Prostate gland (tissue), 2 donors: ENCODE measurements at regions not wholly inside any gene's neighbourhood (a gene's known extent, or its start where the extent isn't known, plus 50 kb on each side); places are given as distances from the start of the nearest gene placed in this dataset.

Experiments
- DNase-seq: peaks from one replicate; pipeline ENCODE4 v3.0.0-alpha.2; 2019; ENCODE audit warnings: low spot score
- H3K27ac ChIP-seq, 2 donors: fragments of 200-600 bp; sonication (generic); 2 replicates each; pipeline ENCODE4 v1.5.1; 2017 to 2019
- H3K27me3 ChIP-seq: fragments of 200-600 bp; sonication (generic); replicated peaks from 2 replicates; pipeline ENCODE4 v1.5.1; 2019; ENCODE audit not compliant: insufficient read depth
- H3K36me3 ChIP-seq, 2 donors: fragments of 200-600 bp; sonication (generic); 1 replicate in 1 of 2; 2 replicates in 1 of 2; pipeline versions ENCODE4 v1.5.1 to v1.8.1; 2017 to 2019
- H3K4me1 ChIP-seq: fragments of 200-600 bp; sonication (generic); replicated peaks from 2 replicates; pipeline ENCODE4 v1.5.1; 2019
- H3K4me3 ChIP-seq, 2 donors: fragments of 200-600 bp; sonication (generic); 2 replicates each; pipeline ENCODE4 v1.5.1; 2017 to 2019
- H3K9me3 ChIP-seq: fragments of 200-600 bp; sonication (generic); 2 replicates; pipeline ENCODE4 v1.5.1; 2017
- CTCF ChIP-seq, 4 experiments: fragments of 200-600 bp in 2 of 4; fragments of 450-650 bp in 2 of 4; sonication (generic) in 2 of 4; IDR thresholded peaks; 1 replicate in 3 of 4; 2 replicates in 1 of 4; pipeline ENCODE4 v1.5.1; 2016 to 2019; ENCODE audit warnings: antibody characterized with exemption in 4 of 4, mild to moderate bottlenecking in 2 of 4, moderate library complexity in 2 of 4
- POLR2A ChIP-seq: fragments of 450-650 bp; IDR thresholded peaks from one replicate; pipeline ENCODE4 v1.6.1; 2016; ENCODE audit warnings: antibody characterized with exemption, mild to moderate bottlenecking
- POLR2AphosphoS5 ChIP-seq: sonication (generic); formaldehyde crosslinking; IDR thresholded peaks from one replicate; pipeline ENCODE4 v1.6.1; 2017; ENCODE audit warnings: antibody characterized with exemption
- WGBS: methylation state at CpG from one replicate; pipeline ENCODE4 v1.1.5; 2018; 5-methylcytosine and 5-hydroxymethylcytosine counted together
- intact Hi-C: fragments of 100-400 bp; cut with DNase I; formaldehyde crosslinking; loops from one replicate; pipeline ENCODE4 v1.14.2; 2022

GRCh38 chr9:135249711-135250110 lies 162.2 kb downstream of the OLFM1 start:
- no peak for DNase-seq
- Histone ChIP-seq H3K4me1 (no peaks in the 10 kb centered on the region), H3K27me3 (no peaks in the 10 kb centered on the region), H3K36me3 (no peaks in the 10 kb centered on the region), H3K4me3 (no peak overlapping the region), H3K27ac (no peak overlapping the region), H3K9me3 (no peaks in the 10 kb centered on the region)
- intact Hi-C loops: no loop called here
- 96% methylated on average over 8 of the region's 8 CpGs for WGBS
- TF ChIP-seq CTCF (IDR thresholded peaks at IDR 0.05) (no peak), POLR2A (no peak), POLR2AphosphoS5 (no peak)

- 91% methylated on average over 6 of the region's 6 CpGs for WGBS
- H3K27me3 ChIP-seq: no peaks in the 10 kb centered on the region
These were observed 163.9 kb downstream of the OLFM1 start for GRCh38 chr9:135251331-135251761.

GRCh38 chr9:135251996-135252760 lies 164.7 kb downstream of the OLFM1 start:
- DNase-seq: no peak
- intact Hi-C loops: no loop called here
- WGBS: 92% methylated on average over 30 of the region's 30 CpGs
- Histone ChIP-seq H3K36me3 (no peaks in the 10 kb centered on the region), H3K9me3 (no peaks in the 10 kb centered on the region), H3K4me3 (no peak overlapping the region), H3K27ac (no peak overlapping the region), H3K4me1 (no peaks in the 10 kb centered on the region), H3K27me3 (no peaks in the 10 kb centered on the region)
- TF ChIP-seq CTCF (IDR thresholded peaks at IDR 0.05) (no peak), POLR2A (no peak), POLR2AphosphoS5 (no peak)

More at GRCh38 chr9:135251331-135251761, 163.9 kb downstream of the OLFM1 start:
- Histone ChIP-seq H3K9me3 (no peaks in the 10 kb centered on the region), H3K36me3 (no peaks in the 10 kb centered on the region), H3K27ac (no peak overlapping the region), H3K4me1 (no peaks in the 10 kb centered on the region), H3K4me3 (no peak overlapping the region)
- intact Hi-C loops: no loop called here
- TF ChIP-seq POLR2AphosphoS5 (no peak), CTCF (IDR thresholded peaks at IDR 0.05) (no peak), POLR2A (no peak)
- DNase-seq: no peak

- H3K27me3 ChIP-seq: no peaks in the 10 kb centered on the region
- no peak for TF ChIP-seq POLR2A
- no peaks in the 10 kb centered on the region for H3K4me1 ChIP-seq
- H3K9me3 ChIP-seq: no peaks in the 10 kb centered on the region
- DNase-seq: no peak
- H3K36me3 ChIP-seq: no peaks in the 10 kb centered on the region
- intact Hi-C loops: no loop called here
- no peak overlapping the region for H3K4me3 ChIP-seq
- WGBS: 71% methylated on average over 9 of the region's 9 CpGs
- no peak overlapping the region for H3K27ac ChIP-seq
These were observed 165.5 kb downstream of the OLFM1 start for GRCh38 chr9:135252980-135253304.

GRCh38 chr9:135253305-135254004 lies 166.0 kb downstream of the OLFM1 start:
- H3K36me3 ChIP-seq: no peaks in the 10 kb centered on the region
- no peak for TF ChIP-seq POLR2A
- TF ChIP-seq POLR2AphosphoS5: no peak
- no peak for TF ChIP-seq CTCF (IDR thresholded peaks at IDR 0.05)
- DNase-seq: no peak
- H3K4me3 ChIP-seq: no peak overlapping the region
- H3K27me3 ChIP-seq: no peaks in the 10 kb centered on the region
- WGBS: 37% methylated on average over 30 of the region's 31 CpGs
- intact Hi-C loops: no loop called here
- no peak overlapping the region for H3K27ac ChIP-seq
- H3K9me3 ChIP-seq: no peaks in the 10 kb centered on the region
- no peaks in the 10 kb centered on the region for H3K4me1 ChIP-seq
